Dermis blood vessel endothelial cell (primary cell): ENCODE measurements at regions not wholly inside any gene's neighbourhood (a gene's known extent, or its start where the extent isn't known, plus 50 kb on each side); places are given as distances from the start of the nearest gene placed in this dataset.
A peak's percentile ranks its signal among the peaks of the same experiment; 100 is the strongest.
"Not testable (repeated sequence)": the region's sequence is repeated elsewhere in the genome, so short reads cannot be mapped to it uniquely, and the experiment has no call there.

Source experiments
- DNase-seq: peaks from one replicate; pipeline ENCODE4 v3.0.0; 2010

DNA sequence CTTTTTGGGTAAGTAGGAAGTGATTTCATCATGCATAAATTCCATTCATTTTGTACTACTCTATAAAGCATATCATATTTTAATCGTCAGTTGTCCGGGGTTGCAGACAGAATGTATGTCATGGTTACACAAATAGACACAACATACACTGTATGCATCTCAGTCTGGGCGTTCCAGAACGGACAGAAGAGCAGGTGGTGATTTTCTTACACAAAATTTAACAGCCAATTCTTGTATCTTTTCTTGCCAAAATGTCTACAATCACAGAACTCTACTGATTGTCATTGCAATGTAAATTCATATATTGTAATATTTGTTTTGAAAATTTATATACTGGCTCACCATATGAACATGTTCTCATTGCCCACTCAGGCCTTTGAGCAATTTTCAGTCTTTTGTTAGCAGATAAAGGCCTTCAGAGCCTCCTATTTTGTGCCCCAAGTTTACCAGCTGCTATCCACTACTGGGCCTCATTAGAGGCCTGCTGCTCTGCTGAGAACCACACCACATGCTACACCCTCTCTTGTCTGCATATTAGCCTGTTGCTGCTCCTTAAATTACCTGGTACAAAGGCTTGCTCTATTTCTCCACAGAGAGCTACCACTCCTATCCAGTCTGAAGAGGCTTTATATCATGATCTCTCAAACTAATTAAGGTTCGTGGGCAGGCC lies 61.5 kb downstream of the PRDM13 start:
- no peak for DNase-seq

DNA sequence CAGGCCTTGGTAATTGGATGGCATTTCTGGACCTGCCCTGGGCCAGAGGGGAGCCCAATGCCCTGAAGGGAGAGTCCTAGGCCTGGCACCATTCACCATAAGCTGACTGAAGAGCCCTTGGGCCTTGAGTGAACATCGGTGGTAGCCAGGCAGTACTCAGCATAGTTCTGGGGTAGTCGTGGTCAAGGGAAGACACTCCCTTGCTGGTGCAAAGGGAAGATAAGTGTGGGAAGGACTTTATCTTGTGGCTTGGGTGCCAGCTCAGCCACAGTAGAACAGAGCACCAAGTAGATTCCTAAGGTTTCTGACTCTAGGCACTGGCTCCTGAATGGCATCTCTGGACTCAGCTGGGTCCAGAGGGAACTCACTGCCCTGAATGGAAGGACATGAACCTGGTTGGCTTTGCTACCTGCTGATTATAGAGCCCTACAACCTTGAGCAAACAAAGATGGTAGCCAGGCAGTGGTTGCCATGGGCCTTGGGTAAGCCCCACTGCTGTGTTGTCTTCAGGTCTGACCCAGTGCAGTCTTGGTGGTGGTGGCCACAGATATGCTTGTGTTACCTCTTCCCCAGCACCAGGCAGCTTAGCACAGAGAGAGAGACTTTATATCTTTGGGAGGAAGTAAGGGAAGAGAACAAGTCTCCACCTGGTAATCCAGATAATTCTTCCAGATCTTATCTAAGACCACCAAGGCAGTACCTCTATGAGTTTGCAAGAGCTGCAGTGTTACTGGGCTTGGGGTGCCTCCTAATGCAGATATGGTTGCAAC lies 83.5 kb downstream of the PRDM13 start:
- no peak for DNase-seq

DNA sequence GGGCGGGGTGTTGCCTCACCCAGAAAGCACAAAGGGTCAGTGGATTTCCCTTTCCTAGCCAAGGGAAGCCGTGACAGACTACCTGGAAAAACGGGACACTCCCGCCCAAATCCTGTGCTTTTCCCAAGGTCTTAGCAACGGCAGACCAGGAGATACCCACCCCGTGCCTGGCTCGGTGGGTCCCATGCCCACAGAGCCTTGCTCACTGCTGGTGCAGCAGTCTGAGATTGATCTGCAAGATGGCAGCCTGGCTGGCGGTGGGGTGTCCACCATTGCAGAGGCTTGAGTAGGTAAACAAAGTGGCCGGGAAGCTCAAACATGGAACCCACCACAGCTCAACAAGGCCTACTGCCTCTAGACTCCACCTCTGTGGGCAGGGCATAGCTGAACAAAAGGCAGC lies 95.7 kb downstream of the PRDM13 start:
- not testable (repeated sequence) for DNase-seq

DNA sequence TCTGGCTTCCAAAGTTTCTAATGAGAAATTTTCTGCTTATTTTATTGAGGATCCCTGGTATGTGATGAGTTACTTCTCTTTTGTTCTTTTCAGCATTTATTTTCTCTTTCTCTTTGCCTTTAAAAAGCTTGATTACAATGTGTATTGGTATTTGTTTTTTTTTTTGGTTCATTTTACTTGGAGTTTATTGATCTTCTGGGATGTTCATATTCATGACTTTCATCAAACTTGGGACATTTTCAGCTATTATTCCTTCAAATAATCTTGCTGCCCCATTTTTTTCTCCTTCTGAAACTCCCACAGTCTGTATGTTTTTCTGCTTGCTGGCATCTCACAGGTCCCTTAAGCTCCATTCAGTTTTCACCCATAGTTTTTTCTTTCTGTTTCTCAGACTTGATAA lies 102.4 kb downstream of the PRDM13 start:
- DNase-seq: no peak

DNA sequence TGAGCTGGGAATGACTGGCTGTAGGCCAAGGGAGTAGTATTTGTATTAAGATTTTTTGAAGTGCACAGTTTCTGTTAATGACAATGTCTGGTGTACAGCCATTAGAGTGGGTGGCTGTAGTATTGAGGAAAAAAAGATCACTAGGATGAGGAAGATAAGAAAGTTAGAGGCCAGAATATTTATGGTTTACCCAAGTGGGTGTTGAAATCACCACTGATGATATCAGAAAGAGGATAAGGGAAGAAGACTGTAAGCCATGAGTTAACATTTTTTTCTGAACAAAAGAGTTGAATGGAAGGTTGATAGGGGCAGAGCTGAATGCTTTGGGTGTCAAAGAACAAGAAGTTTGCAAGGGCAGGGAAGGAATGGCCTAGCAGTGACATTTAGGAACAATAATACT lies 104.7 kb downstream of the PRDM13 start:
- DNase-seq: no peak

DNA sequence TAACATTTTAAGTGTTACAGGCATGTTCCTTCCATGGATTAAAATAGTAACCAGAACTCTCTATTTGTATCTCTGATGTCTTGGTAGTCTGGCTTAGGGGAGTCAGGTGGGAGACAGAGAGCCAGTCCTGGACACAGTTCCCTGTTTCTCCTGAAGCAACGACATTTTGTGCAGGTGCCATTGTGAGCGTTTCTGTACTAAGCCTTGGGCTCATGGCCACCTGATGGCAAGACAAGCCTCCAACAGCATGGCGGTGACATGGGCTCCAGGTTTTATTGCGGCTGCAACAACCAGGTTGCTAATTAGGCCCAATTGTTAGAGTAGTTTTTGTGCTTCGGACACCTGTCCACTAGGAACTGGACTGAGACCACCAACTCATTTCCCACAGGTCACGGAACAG lies 105.3 kb downstream of the PRDM13 start:
- no peak for DNase-seq

DNA sequence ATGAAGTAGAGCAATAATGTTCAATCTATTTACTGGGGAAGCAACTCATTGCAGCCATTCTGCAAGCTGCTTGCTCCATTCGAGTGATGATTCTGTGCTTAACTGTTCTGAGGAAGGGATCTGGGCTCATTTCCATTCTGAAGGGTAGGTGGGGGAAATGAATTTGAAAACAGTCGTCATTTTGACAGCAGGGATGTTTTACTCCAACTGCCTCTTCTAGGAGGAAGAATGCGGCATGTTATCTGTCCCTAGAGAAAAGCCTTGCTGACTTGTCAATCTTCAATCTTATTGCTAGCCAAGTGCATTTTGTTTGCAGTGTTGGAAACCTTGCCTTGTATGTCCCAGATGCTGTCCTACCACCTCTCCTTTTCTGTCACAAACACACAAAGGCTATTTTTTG lies 105.9 kb downstream of the PRDM13 start:
- DNase-seq: no peak

DNA sequence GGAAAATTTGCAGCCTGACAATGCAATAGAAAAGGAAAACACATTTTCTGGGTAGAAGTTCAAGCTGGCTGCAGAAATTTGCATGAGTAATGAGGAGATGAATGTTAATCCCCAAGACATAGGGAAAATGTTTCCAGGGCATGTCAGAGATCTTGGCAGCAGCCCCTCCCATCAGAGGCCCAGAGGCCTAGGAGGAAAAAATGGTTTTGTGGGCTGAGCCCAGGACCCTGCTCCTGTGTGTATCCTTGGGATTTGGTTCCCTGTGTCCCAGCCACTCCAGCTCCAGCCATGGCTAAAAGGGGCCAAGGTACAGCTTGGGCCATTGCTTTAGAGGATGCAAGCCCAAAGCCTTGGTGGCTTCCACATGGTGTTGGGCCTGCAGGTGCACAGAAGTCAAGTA lies 115.4 kb downstream of the PRDM13 start:
- DNase-seq: not testable (repeated sequence)

DNA sequence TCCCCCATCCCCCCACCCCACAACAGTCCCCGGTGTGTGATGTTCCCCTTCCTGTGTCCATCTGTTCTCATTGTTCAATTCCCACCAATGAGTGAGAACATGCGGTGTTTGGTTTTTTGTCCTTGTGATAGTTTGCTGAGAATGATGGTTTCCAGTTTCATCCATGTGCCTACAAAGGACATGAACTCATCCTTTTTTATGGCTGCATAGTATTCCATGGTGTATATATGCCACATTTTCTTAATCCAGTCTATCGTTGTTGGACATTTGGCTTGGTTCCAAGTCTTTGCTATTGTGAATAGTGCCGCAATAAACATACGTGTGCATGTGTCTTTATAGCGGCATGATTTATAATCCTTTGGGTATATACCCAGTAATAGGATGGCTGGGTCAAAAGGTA lies 123.6 kb downstream of the PRDM13 start:
- DNase-seq: not testable (repeated sequence)

DNA sequence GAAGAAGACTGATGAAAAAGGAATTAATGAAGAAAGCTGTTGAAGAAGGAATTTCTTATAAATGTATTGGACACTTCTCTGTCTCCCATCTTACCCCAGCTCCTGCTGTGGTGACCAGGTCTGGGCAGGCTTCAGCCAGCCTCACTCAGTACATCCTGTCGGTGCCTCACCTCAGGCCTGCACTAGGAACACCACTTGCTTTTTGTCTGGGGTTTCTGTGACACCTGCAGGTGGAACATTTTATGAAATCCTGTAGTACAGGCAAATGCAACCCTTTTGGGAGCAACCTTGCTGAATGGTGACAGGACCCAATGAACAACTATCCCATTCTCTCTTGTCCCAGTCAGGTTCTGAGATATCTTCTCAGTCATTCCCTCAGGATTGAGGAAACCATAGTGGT lies 129.7 kb downstream of the PRDM13 start:
- no peak for DNase-seq

DNA sequence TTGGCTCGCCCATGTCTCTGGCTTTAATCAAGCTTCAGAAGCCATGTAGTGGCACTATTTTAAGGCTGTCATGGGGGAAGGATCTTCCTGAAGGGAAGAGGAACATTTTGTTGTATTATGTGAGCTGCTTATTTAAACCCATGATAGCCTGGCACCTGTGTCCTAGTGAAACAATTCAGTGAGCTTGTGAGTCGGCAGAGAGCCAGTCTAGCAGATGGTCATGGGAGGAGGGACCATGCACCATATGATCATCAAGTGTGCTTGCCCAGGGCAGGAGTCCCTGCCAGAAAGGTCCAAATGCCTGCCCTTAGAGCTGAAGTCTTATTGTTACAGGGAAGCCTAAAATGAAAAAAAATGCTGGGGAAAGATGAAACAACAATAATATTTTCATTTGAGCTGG lies 132.9 kb downstream of the PRDM13 start:
- DNase-seq: no peak

DNA sequence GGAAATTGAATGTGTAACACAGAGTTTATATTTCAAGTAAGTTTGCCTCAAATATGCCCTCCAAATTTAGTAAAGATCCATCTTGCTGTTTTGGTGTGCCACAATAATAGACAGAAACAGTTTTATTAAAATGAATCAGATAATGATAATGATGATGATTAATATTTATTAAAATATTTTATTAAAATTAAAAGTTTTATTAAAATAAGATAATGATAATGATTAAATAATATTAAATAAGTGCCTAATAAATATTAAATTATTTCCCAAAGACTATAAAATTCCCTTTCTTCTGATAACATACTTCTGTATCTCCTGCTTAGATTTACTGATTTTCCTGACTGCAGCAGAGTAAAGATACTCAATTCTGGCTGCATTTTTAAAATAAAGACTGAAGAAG lies 134.5 kb downstream of the PRDM13 start:
- no peak for DNase-seq

DNA sequence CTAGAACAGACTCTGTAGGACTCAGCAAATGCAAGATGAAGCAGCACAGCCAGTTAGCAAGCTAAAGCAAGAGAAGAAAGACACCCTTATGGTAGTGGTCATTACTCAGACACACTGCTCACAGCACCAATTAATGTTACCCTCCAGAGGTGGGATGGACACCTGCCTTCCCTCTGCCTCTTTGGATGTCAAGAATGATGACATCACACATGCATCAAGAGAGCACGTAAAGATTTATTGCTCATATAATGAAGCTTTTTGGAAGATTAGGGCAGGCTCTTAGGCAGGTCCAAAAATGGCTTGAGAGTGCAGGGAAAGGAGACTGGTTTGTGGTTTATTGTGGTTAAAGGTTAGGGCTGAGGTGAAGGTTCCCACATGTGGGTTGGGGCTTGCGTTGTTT lies 137.0 kb downstream of the PRDM13 start:
- no peak for DNase-seq

DNA sequence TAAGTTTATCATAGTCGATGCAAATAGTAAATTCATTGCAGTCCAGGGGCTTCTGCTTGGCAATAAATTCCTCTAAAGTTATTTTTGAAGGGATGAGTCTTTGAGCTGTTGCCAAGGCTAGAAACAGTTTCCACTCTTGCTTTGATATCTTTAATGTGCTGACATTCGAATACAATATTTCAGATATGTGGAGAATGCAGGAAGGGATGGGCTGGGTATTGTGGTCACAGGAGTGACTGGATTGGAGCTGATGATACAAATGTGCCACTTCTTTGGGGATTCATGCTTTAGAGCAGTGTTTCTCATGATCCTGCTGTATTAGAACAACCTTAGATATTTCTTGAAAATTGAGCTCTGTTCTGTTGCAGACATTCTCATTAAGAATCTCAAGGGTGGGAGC lies 139.0 kb downstream of the PRDM13 start:
- no peak for DNase-seq

DNA sequence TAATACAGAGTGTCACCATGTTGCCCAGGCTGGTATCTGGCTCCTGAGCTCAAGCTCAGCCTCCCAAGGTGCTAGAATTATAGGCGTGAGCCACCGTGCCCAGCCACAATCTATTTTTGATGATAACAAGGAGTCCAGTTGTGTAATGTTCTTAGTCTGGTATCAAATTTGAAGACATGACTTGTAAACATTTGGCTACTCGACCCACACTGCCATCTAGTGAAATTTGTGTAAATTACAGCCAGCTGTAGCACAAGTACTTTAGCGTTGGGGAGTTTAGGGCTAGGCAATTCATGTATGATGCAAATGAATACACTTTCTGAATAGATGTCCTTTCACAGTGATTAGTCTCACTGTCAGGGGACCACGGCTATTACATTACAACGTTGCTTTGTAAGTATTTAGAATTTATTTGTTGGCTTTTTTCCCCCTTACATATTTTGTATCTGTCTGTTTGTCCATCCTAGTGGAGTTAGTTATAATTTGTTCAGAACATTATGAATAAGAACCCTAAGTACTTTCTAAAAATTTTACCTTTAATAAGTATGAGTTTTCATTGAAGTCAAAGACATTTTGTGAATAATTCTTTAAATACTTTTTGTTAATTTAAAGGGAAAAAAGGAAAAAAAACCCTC lies 139.7 kb downstream of the PRDM13 start:
- DNase-seq: peak; percentile 85

DNA sequence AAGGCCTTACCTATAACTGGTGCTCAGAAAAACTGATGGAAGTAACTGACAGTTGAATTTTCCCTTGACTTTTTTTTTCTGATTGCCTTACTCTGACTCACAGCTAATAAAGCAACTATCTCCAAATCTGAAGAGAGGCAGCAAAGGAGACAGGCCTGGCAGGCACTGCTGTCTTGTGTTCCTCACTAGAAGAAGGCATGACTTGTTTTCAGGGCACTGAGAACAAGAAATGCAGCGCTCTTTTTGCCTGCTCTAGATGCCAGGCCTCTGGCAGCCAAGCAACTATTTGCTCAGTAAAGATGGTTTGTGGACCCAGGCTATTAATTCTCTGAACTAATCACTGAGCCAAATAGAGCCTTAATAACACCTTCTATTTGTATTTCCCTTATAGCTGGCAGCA lies 155.1 kb downstream of the PRDM13 start:
- DNase-seq: no peak

DNA sequence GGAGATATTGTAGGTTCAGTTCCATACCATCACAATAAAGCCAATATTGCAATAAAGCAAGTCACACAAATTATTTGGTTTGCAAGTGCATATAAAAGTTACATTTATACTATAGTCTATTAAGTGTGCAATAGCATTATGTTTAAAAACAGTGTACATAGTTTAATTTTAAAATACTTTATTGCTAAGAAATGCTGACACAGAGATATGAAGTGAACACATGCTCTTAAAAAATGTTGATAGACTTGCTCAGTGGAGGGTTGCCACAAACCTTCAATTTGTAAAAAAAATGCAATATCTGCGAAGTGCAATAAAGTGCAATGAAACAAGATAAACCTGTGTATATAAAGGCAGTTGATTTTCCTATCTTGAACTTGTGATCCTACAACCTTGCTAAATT lies 161.5 kb downstream of the PRDM13 start:
- no peak for DNase-seq

DNA sequence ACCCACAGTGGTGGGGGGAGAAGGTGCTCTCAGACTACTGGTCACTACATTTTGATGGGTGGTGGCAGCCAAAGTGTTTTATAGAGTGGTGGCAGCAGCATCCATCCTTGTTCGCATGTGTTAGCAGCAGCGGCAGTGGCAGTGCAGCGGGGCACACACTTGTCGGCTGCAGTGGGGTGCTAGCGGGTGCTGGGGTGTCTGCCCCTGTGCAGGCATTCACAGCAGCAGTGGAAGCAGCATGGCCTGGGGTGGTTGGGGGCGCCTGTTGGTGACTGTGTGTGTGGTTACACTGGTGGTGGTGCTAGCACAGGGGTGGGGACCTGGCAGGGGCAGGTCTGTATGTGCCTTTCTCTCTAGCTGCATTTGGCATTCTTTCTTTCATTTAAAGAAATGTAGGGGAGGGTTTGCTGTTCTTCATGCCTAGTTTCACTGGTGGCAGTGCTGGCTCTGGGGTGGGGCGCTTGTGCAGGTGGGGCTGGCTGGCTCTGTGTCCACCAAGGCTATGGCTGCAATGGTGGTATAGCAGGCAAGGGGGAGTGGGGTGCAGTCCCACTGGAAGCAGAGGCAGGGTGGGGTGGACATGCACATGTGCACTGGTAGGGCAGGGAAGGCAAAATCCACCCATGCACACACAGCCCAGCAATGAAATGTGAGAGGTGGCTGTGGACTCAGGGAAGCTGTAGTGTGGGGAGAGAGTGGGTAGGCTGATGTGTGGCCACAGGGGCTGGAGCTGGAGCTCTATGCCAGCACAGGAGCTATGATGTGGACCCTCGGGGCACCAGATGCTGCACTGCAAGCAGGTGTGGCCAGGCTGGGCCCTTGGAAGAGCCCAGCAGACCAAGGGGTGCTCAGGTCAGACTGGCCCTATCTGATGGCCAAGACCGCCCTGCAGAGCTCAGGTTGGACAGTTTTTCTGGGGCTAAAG lies 173.3 kb downstream of the PRDM13 start:
- no peak for DNase-seq

DNA sequence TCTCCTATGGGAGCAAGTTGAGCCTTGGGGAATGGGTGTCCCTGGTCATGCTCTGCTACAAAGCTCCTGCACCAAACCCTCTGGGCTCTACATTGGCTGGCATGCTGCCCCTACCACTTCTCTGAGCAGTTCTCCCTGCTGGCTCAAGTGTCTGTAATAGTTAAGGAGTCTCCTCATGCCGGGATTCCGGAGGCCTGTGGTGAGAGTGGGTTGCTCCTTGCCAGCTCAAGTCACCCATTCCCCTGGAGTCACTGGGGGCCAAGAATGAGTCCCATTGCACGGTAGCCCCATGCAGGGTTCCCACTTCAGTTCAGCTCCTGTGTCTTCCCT lies 173.9 kb downstream of the PRDM13 start:
- no peak for DNase-seq

DNA sequence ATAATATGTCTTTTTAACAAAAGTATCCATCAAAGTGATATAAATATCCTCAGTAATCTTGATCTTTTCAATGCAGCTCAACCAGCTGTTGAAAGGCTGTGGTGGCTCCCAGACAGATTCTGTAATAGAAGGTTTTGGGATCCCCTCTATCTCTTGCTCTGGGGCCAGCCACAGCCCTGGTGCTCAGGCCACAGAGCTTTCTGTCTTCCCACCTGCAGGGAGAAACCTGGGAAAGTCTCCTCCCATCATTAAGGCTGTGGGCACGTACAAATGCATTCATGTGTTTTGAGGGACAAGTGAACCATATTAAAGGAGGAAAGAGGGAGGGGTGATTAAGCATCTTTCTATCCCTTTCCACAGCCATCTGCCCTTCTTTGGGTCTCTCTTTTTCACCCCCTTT lies 183.1 kb downstream of the PRDM13 start:
- no peak for DNase-seq

DNA sequence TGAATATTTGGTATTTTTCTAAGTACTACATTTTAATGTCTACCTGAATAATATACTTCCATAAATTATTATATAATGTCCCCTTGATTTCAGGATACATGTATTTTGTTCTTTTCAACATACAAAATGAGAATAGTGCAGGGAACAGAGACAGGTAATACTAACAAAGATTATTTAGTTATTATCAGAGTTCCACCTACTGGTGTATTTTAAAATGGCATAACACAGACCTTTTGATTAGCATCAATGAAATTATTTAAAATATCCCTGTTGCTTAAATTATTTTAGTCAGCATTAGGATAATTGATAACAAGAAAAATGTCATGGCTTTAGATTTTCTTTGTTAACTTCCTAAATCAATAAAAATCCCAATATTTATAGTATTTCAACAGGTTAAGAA lies 184.0 kb downstream of the PRDM13 start:
- DNase-seq: peak; percentile 6

DNA sequence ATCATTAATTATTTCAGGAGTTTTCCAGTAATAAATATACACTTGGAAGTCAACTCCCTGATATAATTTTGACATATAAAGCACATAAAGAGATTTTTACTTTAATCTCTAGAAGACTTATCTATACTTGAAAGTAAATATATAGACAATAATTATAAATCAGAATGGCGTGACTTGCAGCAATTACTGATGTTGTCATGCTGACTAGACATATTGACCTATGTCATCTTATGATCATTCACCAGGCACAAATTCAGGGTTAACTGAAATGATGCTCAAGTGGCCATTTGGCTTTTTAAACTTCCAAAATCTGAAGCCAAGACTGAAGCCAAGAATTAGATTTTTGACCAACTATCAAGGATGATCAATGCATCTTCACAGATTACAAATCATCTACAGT lies 192.2 kb downstream of the MCHR2 start:
- no peak for DNase-seq

DNA sequence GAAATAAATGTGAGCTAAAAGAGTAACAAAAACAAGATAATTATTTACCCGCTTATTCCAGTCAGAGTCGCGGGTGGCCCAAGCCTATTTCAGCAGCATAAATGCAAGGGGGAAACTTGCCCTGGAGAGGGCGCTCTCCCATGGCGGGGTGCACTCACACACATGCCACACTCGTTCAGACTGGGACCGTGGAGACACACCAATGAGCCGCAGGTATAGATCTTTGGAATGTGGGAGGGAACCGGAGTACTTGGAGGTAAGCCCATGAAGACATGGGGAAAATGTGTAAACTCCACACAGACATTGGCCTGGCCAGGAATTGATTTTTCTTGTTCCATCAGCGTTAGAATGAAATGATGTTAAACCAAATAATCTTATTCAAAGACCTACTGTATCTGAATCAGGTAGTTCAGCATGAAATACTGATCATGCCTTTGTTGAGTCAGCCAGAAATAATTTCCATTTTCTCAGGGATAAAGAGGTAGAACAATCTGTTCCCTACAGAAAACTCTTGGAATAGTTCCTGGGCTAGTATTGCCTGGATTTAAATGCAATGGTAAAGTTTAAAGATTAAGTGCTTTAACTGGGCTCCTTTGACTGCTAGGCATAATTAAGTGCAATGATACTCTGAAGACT lies 191.5 kb downstream of the MCHR2 start:
- DNase-seq: no peak
